ENCODE measurements at regions not wholly inside any gene's neighbourhood (a gene's known extent, or its start where the extent isn't known, plus 50 kb on each side); places are given as distances from the start of the nearest gene placed in this dataset.

GRCh38 chrX:578531-578930 is 52.1 kb upstream of the SHOX start:
- H3K4me3 ChIP-seq (replicated peaks; ENCODE audit: low read depth, low read length), result no peak overlapping the region
- no peak for TF ChIP-seq CTCF (IDR thresholded peaks at IDR 0.05; ENCODE audit: low read depth, low read length, missing control alignments)
- no peak for DNase-seq (ENCODE audit: extremely low read depth, low read depth)

GRCh38 chrX:580030-580429 is 50.6 kb upstream of the SHOX start:
- H3K4me3 ChIP-seq (replicated peaks; ENCODE audit: low read depth, low read length), result no peak overlapping the region
- no peak for TF ChIP-seq CTCF (IDR thresholded peaks at IDR 0.05; ENCODE audit: low read depth, low read length, missing control alignments)
- DNase-seq (ENCODE audit: extremely low read depth, low read depth), result no peak

Measured in HFF-Myc (cell line).